HL-60 (cell line): ENCODE measurements at regions not wholly inside any gene's neighbourhood (a gene's known extent, or its start where the extent isn't known, plus 50 kb on each side); places are given as distances from the start of the nearest gene placed in this dataset.

Experiments used
- TF ChIP-seq, protein P1 (sequence below): IDR thresholded peaks from 2 replicates; pipeline ENCODE4 v1.6.1; 2012; ENCODE audit warnings: low read depth; ENCODE audit not compliant: insufficient replicate concordance
- TF ChIP-seq, protein P2 (sequence below): IDR thresholded peaks from one replicate; pipeline ENCODE4 v1.5.1; 2011; ENCODE audit warnings: low read length, control low read depth, inconsistent platforms; ENCODE audit not compliant: insufficient read depth

DNA sequence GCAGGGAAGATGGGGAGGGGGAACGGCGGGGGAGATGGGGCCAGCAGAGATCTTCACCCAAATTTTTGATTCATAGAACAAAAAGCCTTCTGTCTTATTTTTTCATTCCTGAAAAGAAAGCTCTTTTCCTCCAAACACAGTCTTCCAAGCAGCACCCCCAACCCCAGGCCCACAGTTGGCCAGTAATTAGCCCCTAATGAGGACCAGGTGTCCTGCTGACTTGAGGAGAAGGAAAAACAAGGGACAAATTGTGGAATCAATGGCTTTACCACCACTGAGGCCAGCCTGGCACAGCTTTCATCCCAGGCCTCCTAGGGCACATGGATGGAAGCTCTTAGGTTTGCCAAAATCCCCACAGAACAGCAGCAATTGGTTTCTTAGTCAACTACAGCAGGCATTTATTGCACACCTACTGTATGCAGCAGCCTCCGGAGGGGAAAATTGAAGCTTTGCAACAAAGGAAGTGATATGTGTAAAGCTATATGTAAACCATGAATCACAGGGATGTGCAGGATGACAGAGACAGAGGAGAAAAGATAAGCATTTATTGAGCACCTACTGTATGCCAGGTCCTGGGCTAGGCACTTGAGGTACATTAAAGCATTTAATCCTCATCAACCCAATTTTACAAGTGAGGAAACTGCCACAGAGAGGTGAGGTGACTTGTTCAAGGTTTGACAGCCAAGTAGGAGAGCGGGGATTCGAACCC, 199.5 kb downstream of the TBC1D2B start:
- TF ChIP-seq, protein P1, sequence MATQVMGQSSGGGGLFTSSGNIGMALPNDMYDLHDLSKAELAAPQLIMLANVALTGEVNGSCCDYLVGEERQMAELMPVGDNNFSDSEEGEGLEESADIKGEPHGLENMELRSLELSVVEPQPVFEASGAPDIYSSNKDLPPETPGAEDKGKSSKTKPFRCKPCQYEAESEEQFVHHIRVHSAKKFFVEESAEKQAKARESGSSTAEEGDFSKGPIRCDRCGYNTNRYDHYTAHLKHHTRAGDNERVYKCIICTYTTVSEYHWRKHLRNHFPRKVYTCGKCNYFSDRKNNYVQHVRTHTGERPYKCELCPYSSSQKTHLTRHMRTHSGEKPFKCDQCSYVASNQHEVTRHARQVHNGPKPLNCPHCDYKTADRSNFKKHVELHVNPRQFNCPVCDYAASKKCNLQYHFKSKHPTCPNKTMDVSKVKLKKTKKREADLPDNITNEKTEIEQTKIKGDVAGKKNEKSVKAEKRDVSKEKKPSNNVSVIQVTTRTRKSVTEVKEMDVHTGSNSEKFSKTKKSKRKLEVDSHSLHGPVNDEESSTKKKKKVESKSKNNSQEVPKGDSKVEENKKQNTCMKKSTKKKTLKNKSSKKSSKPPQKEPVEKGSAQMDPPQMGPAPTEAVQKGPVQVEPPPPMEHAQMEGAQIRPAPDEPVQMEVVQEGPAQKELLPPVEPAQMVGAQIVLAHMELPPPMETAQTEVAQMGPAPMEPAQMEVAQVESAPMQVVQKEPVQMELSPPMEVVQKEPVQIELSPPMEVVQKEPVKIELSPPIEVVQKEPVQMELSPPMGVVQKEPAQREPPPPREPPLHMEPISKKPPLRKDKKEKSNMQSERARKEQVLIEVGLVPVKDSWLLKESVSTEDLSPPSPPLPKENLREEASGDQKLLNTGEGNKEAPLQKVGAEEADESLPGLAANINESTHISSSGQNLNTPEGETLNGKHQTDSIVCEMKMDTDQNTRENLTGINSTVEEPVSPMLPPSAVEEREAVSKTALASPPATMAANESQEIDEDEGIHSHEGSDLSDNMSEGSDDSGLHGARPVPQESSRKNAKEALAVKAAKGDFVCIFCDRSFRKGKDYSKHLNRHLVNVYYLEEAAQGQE, result no peak
- TF ChIP-seq, protein P2, sequence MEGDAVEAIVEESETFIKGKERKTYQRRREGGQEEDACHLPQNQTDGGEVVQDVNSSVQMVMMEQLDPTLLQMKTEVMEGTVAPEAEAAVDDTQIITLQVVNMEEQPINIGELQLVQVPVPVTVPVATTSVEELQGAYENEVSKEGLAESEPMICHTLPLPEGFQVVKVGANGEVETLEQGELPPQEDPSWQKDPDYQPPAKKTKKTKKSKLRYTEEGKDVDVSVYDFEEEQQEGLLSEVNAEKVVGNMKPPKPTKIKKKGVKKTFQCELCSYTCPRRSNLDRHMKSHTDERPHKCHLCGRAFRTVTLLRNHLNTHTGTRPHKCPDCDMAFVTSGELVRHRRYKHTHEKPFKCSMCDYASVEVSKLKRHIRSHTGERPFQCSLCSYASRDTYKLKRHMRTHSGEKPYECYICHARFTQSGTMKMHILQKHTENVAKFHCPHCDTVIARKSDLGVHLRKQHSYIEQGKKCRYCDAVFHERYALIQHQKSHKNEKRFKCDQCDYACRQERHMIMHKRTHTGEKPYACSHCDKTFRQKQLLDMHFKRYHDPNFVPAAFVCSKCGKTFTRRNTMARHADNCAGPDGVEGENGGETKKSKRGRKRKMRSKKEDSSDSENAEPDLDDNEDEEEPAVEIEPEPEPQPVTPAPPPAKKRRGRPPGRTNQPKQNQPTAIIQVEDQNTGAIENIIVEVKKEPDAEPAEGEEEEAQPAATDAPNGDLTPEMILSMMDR, result no peak
